ENCODE measurements at regions not wholly inside any gene's neighbourhood (a gene's known extent, or its start where the extent isn't known, plus 50 kb on each side); places are given as distances from the start of the nearest gene placed in this dataset.
"Not testable (repeated sequence)": the region's sequence is repeated elsewhere in the genome, so short reads cannot be mapped to it uniquely, and the experiment has no call there.

DNA sequence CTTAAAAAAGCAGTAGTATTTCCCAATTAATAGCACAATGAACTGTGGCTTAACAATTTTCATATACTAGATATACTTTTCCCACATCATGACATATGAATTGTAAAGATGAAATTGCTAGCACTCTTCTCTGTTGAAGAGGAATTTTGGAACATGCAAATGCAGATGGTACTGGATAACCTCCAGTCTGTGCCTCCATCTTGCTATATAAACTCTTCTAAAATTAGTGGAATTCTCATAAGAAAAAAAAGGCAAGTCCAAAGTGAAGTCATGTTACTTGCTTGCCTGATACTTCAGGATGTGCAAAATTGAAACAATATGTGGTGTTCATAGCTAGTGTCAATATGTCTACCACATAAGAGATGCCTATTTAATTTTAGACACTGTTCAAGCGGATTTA, 570.2 kb upstream of the POM121L12 start:
- no peak for DNase-seq

DNA sequence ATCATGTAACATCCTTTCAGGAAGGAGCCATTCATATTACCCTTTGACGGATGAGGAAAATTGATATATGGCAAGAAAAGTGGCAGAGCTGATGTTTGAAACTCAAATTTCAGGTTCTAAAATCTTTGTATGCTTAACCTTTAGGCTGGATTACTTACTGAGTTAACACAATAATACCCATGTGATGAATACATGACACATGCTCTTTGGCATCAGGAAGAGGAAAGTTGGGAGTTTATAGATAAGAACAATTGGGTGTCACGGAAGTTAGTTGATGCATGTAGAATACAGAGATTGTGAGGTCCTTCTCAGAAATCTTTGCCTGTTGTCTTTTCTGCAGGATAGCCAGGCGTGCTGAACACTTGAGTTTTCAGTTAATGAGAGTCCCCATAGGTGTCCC, 572.1 kb upstream of the POM121L12 start:
- DNase-seq, result no peak

DNA sequence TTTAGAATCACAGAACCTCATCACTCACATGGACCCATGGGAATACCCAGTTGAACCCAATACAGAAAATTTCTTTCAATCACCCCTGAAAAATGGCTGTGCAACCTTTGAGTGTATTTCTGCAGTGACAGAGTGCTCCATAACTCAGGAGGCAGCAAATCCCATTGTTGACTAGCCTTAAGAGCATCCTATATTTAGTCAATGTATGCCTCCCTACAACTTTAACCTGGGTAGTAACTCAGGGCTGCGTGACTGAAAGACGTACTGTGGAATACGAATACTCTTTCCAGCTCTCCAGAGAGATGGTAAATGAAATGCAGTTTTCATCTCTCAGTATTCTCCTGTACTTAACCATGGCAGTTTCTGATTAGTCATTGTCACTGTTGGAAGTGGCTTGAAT, 573.0 kb upstream of the POM121L12 start:
- no peak for DNase-seq

DNA sequence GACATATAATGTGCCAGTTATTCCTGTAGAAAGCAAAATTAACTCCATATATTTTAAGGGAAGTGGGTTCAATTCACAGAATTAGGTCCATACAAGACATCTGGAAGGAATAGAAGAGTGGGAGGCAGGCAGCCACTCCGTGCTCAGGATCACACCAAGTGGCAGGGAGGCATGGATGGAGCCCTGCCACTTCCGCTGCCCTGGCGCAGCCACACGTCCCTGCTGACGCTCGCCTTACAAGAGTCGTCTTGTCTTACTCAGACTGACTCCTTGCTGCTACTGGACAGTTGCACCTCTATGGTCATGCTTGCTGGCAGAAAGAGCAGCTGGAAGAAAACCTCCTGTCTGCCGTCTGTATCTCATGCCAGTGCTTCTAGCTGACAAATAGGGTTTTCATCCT, 579.9 kb upstream of the POM121L12 start:
- DNase-seq, result no peak

DNA sequence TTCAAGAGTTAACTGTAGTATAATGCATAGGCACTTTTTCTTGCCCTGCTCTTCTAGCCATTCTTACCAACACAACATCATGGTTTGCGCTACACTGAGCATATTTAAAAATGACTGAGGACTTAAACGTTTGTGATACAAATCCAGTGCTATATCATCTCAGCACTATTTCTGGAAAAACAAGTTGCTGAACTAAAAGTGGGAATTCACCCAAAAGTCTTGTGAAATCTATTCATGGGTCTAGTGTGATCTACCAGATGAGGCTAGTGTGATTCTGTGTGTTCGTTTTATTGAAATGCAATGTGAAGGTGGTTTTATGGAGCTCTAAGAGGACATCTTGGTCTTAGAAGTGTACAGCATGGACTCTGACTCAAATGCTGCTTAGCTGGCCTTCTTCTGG, 584.6 kb upstream of the POM121L12 start:
- DNase-seq, result no peak

DNA sequence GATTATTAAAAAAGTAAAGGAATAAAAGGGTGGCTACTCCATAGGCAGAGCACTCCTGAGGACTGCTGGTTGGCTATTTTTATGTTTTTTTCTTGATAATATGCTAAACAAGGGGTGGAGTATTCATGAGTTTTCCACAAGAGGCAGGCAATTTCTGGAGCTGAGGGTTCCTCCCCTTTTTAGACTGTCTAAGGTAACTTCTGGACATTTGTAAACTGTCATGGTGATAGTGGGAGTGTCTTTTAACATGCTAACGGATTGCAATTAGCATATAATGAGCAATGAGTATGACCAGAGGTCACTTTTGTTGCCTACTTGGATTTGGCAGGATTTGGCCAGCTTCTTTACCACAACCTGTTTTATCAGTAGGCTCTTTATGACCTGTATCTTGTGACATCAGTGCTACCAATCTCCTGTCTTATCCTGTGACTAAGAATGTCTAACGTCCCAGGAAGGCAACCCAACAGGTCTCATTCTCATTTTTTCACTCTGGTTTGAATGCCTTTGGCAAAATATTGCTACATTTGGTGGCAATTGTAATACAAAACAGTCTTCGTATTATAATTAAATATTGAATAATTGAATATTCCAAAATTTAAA, 587.8 kb upstream of the POM121L12 start:
- DNase-seq, result no peak

DNA sequence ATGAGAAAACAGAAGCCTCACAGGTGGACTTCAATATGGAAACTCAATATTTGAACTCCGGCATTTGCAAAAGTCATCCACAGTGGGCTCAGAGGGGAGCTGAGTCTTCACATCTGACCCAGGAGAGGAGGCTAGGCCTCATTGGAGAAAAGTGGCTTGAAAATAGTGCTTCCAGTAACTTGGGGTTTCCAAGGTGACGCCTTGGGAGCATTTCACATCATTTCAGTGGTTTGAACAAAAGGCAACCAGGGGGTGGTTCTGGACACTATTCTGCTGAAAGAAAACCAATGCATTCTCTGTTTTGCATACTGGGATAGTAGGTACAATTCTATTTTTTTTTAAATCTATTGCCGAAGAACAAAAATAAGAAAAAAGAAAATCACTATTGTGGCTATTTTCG, 599.2 kb upstream of the POM121L12 start:
- DNase-seq, result no peak

DNA sequence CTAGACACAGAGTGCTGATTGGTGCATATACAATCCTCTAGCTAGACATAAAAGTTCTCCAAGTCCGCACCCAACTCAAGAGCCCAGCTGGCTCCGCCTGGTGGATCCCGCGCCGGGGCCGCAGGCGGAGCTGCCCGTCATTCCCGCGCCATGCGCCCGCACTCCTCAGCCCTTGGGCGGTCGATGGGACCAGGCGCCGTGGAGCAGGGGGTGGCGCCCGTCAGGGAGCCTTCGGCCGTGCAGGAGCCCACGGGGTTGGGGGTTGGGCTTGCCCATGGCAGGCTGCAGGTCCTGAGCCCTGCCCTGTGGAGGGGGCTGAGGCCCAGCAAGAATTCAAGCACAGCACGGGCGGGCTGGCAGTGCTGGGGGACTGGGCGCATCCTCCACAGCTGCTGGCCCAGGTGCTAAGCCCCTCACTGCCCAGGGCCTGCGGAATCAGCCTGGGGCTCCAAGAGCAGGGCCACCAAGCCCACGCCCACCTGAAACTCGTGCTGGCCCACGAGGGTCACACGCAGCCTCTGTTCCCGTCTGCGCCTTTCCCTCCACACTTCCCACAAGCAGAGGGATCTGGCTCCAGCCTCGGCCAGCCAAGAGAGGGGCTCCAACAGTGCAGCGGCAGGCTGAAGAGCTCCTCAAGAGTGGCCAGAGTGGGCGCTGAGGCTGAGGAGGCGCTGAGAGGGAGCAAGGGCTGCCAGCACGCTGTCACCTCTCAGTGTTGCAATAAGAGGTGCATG, 604.2 kb upstream of the POM121L12 start:
- DNase-seq, result no peak

DNA sequence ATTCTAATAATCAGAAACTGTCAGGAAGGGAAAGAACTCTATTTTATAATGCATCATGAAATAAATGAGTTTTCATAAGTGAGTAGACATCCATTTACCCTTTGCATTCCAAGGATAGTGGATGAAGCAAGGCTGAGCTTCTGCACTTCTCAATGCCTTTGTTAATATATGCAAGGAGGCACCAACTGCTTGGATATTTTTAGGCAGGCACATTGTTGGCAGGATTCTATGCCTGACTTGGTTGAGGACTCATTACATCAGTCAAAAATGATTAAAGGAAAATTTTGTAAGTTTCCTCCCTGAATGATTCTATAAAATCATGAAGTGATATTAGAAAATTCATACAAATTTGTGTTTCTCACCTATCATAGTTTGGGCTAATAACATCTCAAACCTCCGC, 612.2 kb upstream of the POM121L12 start:
- no peak for DNase-seq

DNA sequence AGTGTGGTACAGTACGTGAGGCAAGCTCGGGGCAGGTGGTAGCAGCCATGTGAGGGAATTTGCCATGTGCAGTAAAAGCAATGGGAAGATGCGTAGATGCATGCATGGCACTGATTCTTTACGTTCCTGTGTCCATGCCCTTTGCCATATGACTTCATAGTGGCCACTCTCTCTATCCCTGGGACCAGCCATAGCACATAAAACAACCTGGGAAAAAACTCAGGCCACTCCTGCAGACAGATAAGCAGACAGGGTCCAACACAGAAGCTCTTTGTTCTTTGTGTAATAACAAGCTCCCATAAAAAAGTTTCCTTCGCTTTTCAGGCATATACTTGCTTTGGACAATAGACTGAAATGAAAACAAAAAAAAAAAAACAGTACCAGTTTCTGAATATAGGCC, 622.4 kb upstream of the POM121L12 start:
- no peak for DNase-seq

DNA sequence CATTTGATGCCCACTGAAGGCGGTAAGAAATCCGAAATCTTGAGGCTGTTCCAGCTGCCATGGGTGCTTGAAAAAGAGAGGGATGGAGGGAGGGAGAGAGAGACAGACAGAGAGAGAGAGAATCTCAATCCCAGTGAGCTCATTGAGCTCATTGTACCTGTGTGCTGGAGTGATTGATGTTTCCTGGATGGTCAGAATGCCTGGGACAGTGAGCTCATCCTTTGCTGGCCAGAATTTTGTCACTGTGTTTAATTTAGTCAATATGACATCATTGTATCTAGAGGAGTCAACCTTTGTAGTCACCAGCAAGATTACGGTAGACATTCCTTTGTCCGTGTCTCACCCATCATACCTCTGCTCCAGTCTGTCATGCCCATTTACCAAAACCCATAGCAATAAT, 625.4 kb upstream of the POM121L12 start:
- DNase-seq, result no peak

DNA sequence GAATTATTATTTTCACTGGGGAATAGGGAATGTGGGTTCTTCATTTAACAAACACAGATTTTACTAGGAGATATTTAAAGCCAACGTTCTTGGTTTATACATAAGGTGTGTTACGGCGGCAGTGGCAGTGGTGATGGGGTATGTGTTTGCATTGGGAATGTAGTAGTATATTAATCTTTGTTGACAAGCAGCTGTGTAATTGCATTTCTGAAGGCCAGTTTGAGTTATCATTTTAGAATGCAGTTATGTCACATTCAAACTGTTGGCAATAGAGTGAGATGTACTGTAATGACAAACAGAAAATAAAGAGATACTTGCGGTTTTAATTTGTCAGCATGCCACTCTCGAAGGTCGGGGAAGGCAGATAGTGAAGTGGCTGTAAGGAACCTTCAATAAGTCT, 628.6 kb upstream of the POM121L12 start:
- no peak for DNase-seq

DNA sequence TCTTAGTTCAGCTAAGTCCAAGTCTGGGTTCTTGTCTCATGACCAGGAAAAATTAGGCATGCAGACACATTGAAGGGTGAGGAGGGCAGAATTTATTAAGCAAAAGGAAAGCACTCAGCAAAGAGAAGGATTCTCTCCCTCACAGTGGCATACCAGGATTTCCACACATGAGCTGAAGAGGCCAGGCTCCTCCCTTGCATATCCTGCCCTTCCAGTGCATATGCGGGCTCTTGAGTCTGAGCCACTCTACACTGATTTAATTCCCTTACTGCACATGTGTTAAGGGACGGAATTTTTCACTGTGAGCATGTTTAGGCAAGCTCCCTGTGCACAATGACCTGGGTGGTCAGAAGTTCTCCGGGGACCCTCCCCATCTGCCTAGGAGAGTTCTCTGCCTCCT, 652.7 kb upstream of the POM121L12 start:
- no peak for DNase-seq

DNA sequence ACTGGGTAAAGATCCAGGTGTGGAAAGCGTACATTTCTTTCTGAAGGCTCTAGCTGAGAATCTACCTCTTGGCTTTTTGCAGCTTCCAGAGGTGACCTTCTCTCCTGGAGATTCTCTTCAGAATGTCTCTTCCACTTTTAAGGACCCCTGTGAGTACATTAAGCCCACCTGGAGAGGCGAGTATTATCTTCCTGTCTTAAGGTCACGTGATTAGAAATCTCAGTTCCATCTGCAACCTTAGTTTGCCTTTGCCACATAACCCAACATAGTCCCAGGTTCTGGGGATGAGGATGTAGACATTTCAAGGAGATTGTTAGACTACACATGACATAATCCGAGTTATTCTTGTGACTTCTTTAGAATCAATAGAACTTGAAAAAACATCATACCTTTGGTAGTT, 665.5 kb upstream of the POM121L12 start:
- no peak for DNase-seq

DNA sequence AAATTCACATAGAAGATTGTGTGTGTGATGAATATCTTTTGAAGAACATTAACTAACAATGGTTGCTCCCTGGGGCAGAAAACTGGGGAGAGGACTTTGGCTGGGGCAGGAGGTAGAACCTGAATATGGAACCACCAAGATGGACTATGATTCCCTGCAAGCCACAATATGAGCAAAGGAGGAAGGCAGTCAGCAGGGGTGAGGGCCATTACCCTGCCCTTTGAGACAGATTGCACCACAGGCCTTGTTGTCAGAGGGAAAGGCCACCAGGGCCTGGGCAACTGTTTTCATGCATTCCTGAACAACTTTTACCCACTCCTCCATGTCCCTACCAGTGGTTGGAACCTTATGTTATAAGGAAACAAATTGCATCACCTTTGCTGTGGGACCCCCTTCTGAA, 670.1 kb upstream of the POM121L12 start:
- DNase-seq, result no peak

DNA sequence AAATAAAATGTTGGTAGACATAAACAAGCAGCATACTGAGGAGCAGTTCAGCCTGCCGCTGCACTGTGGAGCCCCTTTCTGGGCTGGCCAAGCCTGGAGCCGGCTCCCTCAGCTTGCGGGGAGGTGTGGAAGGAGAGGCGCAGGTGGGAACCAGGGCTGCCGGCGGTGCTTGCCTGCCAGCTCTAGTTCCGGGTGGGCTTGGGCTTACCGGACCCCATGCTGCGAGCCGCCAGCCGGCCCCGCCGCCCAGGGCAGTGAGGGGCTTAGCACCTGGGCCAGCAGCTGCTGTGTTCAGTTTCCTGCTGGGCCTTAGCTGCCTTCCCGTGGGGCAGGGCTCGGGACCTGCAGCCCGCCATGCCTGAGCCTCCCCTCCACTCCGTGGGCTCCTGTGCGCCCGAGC, 672.9 kb upstream of the POM121L12 start:
- no peak for DNase-seq

DNA sequence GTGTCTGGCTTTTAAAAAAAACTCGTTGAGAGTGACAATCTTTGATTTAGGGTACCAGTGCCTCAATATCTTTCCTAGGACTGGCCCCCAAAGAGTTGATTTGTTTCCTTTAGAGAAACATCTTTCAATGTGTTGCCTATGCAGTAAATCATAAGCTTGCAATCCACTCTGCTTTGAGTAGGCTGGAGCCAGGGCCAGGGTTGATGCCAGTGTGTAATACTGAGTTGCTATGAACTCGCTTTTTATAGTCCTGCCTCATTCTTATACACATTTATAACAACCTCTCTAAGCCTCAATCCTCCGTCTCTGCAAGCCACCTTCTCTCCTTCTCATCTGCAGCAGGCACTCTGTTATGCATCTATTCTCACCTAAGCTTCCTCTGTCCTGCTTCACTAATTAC, 674.9 kb upstream of the POM121L12 start:
- DNase-seq, result no peak

DNA sequence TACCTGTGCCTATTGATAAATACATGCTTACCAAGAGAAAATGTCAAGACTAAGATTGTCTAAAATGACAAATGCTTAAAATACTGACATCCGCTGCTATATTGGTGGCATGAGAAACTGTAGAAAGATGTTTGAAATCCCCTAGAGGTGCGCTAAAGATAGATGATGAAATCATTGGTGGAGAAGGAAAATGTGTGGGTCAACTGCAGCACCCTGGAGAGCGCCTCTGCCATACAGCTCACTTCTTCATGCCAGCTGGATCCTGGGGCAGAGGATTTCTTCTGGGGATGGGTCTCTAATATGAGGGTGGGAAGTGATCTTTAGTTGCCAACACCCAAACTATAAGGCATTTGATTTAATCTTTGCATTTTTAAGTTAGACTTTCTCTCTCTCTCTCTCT, 680.4 kb upstream of the POM121L12 start:
- DNase-seq, result no peak

DNA sequence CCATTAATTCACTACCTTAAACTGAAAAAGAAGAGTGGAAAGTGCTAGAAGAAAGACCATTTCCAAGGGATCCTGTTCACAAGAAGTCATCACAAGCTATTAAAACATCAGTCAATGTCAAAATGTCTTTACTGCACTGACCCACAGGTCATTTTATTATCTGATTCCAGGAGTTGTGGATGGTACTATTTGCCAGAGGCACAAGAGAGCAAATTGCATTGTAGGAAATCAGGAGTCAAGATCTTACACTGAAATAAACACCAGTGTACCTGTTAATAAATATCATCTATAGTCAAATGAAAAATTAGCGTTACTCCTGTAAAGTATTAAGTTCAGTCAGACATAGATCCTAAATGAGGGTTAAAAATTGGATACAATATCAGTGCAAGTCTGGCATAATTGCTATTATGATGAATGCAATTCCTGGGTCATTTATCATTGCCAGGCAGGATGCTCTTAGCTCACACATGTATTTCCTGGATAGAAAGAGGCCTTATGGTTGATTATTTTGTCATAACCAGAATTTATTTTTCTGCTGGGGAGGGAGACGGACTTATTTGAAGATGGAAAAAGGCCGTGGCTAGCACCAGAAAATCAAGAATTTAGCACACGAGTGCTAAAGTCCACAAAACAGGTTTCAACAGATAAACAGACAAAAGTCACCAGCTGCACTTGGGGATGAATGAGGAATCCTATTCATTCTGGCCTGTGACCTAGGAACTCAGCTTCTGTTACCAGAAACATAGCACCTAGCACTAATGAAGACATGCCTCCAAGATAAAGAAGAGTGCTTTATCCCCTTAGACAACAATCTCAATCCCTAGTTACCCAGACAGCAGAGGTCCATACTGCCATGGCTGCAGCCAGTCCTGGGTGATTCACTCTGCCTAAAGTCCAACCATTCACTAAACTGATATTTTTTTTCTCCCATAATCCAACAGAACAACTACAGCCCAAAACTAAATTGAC, 683.1 kb upstream of the POM121L12 start:
- no peak for DNase-seq

DNA sequence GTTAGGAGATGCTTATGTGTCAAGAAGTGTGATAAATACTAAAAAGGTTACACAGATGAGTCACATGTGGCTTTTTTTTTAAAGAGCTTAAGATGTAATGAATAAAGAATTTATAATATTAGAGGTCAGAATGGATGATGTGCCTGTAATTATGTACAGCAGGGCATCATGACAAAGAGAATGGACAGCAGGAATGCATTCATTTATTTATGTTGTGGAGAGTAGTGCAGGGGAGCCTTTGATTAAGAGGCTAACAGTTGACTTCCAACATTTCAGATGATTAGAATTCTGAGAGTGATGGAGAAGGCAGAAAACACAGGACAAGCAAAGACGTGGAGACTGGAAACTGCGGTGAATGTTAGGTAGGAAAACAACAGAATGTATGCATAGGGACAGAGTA, 691.4 kb upstream of the POM121L12 start:
- DNase-seq, result no peak

DNA sequence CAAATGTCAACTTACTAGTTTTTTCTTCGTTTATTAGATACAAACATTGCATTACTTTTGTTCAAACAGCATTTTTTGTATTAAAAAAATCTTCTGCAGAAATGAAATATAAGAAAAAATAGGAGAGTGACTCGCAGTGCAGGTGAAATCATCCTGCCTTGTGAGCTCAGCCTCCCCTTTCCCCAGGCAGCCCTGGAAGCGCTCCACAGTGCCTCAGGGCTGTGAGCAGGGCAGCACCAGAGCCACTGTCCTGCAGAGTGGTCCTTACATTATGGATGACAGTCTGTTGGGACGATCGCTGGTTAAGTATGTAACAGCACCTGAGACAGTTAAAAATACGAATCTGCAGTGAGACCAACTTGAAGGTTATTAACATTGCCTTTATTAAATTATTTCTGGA, 695.4 kb upstream of the POM121L12 start:
- no peak for DNase-seq

DNA sequence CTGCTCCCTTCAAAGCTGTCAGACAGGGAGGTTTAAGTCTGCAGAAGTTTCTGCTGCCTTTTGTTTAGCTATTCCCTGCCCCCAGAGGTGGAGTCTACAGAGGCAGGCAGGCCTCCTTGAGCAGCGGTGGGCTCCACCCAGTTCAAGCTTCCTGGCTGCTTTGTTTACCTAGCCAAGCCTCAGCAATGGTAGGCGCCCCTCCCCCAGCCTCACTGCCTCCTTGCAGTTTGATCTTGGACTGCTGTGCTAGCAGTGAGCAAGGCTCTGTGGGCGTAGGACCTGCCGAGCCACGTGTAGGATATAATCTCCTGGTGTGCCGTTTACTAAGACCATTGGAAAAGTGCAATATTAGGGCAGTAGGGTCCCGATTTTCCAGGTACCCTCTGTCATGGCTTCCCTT, 707.1 kb upstream of the POM121L12 start:
- DNase-seq, result not testable (repeated sequence)

DNA sequence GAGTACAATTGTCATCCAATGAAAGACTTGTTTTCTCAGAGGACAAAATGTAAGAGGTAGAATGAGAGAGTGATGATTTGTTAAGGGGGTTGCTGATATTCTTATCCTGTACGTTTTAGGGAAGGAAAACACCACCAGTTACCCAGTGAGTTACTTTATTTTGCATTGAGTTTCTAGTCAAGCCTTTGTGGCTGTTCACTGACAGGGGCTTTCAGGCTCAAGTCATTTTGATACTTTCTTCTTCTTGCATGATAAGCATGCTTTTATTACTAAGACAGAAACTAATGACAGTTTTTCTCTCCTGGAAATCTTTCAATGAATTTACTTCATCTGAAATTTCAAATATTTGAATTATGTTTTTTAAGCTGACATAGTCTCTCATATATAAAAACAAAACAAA, 710.2 kb upstream of the POM121L12 start:
- DNase-seq, result no peak

DNA sequence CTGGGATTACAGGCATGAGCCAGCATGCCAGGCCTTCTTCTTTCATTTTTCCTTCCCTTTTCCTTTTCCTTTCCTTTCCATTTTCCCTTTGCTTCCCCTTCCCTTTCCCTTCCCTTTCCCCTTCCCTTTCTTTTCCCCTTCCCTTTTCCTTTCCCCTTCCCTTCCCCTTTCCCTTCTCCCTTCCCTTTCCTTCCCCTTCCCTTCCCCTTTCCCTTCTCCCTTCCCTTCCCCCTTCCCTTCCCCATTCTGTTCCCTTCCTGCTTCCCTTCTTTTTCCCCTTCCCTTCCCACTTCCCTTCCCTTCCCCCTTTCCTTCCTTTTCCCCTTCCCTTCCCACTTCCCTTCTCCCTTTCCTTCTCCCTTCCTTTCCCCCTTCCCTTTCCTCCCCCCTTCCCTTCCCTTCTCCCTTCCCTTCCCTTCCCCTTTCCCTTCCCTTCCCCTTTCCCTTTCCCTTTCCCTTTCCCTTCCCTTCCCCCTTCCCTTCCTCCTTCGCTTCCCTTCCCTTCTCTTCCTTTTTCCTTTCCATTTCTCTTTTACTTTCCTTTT, 712.2 kb upstream of the POM121L12 start:
- DNase-seq, result no peak

Data from bone marrow (tissue), 2 donors.